ENCODE measurements at regions not wholly inside any gene's neighbourhood (a gene's known extent, or its start where the extent isn't known, plus 50 kb on each side); places are given as distances from the start of the nearest gene placed in this dataset.

DNA sequence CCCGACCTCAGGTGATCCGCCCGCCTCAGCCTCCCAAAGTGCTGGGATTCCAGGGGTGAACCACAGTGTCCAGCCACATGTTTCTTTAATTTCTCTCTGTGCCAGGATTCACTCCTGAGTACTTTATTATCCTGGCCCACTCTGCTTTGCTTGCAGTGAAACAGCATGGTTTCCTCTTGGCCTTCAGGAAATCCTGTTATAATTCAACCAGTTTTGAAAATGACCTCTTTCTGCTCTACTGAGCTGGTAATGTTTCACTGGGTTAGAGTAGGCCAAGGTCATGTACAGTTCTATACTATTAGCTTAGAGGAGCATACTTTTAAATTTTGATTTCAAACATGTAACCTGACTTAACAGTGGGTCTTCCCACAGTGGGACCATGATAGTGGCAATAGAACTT is 90.6 kb upstream of the PELI1 start:
- TF ChIP-seq, protein P1, sequence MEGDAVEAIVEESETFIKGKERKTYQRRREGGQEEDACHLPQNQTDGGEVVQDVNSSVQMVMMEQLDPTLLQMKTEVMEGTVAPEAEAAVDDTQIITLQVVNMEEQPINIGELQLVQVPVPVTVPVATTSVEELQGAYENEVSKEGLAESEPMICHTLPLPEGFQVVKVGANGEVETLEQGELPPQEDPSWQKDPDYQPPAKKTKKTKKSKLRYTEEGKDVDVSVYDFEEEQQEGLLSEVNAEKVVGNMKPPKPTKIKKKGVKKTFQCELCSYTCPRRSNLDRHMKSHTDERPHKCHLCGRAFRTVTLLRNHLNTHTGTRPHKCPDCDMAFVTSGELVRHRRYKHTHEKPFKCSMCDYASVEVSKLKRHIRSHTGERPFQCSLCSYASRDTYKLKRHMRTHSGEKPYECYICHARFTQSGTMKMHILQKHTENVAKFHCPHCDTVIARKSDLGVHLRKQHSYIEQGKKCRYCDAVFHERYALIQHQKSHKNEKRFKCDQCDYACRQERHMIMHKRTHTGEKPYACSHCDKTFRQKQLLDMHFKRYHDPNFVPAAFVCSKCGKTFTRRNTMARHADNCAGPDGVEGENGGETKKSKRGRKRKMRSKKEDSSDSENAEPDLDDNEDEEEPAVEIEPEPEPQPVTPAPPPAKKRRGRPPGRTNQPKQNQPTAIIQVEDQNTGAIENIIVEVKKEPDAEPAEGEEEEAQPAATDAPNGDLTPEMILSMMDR (IDR thresholded peaks at IDR 0.05; ENCODE audit: extremely low read depth, low read depth, low read length), result no peak
- no peaks in the 10 kb centered on the region for H3K9me3 ChIP-seq (ENCODE audit: low read depth, low read length)
- H3K27me3 ChIP-seq (ENCODE audit: insufficient read depth, low read length), result peaks cover 32% of the 10 kb centered on the region
- no peak overlapping the region for H3K4me2 ChIP-seq (ENCODE audit: insufficient read depth, low read length)
- no peaks in the 10 kb centered on the region for H3K36me3 ChIP-seq (ENCODE audit: insufficient read depth, low read length)
- no peak for DNase-seq (ENCODE audit: insufficient read length, low spot score, missing footprints)
- H2AFZ ChIP-seq (ENCODE audit: low read length), result no peak overlapping the region
- no peaks in the 10 kb centered on the region for H3K4me1 ChIP-seq (ENCODE audit: insufficient read depth, low read length)
- no peak overlapping the region for H3K27ac ChIP-seq (ENCODE audit: low read depth, low read length)
- no peaks in the 10 kb centered on the region for H3K79me2 ChIP-seq (ENCODE audit: insufficient read depth, low read length)
- H4K20me1 ChIP-seq (ENCODE audit: insufficient read depth, low read length), result no peaks in the 10 kb centered on the region
- no peak overlapping the region for H3K4me3 ChIP-seq (ENCODE audit: insufficient read depth, low read length)

DNA sequence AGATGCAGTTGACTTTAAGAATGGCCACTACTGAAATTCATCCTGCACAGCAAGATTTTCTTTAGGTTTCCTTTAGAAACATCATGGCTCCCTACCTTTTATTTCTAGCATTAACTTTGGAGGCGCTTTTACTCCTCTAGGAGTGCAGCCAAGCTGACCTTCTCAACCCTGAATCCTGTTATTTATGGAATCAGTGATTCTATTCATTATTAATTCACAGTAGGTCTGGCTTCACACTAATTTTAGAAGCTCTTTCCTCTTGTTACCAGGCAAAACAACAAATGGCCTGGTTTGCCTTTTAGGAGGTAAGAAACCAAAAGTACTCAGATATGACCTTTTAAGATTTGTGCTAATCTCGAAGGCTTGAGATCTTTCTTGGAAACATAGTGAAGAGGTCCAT is 93.0 kb upstream of the PELI1 start:
- TF ChIP-seq, protein P1 (IDR thresholded peaks at IDR 0.05; ENCODE audit: extremely low read depth, low read depth, low read length), result no peak
- H3K4me2 ChIP-seq (ENCODE audit: insufficient read depth, low read length), result no peak overlapping the region

DNA sequence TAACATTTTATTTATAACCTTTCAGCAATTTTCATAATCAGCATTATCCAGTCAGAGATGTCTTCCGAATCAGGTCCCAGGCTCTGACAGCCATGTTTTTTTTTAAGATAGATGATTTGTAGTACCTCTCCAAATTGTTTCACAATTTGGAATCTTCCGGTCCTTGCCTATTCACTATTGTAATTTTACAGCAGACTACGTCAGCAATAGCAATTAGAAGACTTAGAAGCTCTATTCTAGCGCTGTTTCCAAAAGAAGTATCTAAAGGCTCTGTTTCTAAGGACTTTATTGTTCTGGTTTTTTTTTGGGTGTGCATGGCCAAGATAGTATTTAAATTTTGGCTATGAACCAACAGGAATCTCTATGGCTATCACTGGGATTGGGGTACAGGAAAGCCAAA is 94.6 kb upstream of the PELI1 start:
- no peaks in the 10 kb centered on the region for H3K36me3 ChIP-seq (ENCODE audit: insufficient read depth, low read length)
- H3K4me2 ChIP-seq (ENCODE audit: insufficient read depth, low read length), result no peak overlapping the region
- H3K9me3 ChIP-seq (ENCODE audit: low read depth, low read length), result no peaks in the 10 kb centered on the region
- H3K4me3 ChIP-seq (ENCODE audit: insufficient read depth, low read length), result no peak overlapping the region
- no peak overlapping the region for H2AFZ ChIP-seq (ENCODE audit: low read length)
- no peak for DNase-seq (ENCODE audit: insufficient read length, low spot score, missing footprints)
- H4K20me1 ChIP-seq (ENCODE audit: insufficient read depth, low read length), result no peaks in the 10 kb centered on the region
- TF ChIP-seq, protein P1 (IDR thresholded peaks at IDR 0.05; ENCODE audit: extremely low read depth, low read depth, low read length), result no peak
- no peaks in the 10 kb centered on the region for H3K79me2 ChIP-seq (ENCODE audit: insufficient read depth, low read length)
- peaks cover 33% of the 10 kb centered on the region for H3K27me3 ChIP-seq (ENCODE audit: insufficient read depth, low read length)
- no peak overlapping the region for H3K27ac ChIP-seq (ENCODE audit: low read depth, low read length)
- no peaks in the 10 kb centered on the region for H3K4me1 ChIP-seq (ENCODE audit: insufficient read depth, low read length)

More for the DNA sequence above, 93.0 kb upstream of the PELI1 start:
- H3K4me3 ChIP-seq (ENCODE audit: insufficient read depth, low read length), result no peak overlapping the region
- H3K79me2 ChIP-seq (ENCODE audit: insufficient read depth, low read length), result no peaks in the 10 kb centered on the region
- H2AFZ ChIP-seq (ENCODE audit: low read length), result no peak overlapping the region
- H3K27ac ChIP-seq (ENCODE audit: low read depth, low read length), result no peak overlapping the region
- no peaks in the 10 kb centered on the region for H4K20me1 ChIP-seq (ENCODE audit: insufficient read depth, low read length)
- no peak for DNase-seq (ENCODE audit: insufficient read length, low spot score, missing footprints)
- H3K4me1 ChIP-seq (ENCODE audit: insufficient read depth, low read length), result no peaks in the 10 kb centered on the region
- peaks cover 30% of the 10 kb centered on the region for H3K27me3 ChIP-seq (ENCODE audit: insufficient read depth, low read length)
- H3K36me3 ChIP-seq (ENCODE audit: insufficient read depth, low read length), result no peaks in the 10 kb centered on the region
- H3K9me3 ChIP-seq (ENCODE audit: low read depth, low read length), result no peaks in the 10 kb centered on the region

DNA sequence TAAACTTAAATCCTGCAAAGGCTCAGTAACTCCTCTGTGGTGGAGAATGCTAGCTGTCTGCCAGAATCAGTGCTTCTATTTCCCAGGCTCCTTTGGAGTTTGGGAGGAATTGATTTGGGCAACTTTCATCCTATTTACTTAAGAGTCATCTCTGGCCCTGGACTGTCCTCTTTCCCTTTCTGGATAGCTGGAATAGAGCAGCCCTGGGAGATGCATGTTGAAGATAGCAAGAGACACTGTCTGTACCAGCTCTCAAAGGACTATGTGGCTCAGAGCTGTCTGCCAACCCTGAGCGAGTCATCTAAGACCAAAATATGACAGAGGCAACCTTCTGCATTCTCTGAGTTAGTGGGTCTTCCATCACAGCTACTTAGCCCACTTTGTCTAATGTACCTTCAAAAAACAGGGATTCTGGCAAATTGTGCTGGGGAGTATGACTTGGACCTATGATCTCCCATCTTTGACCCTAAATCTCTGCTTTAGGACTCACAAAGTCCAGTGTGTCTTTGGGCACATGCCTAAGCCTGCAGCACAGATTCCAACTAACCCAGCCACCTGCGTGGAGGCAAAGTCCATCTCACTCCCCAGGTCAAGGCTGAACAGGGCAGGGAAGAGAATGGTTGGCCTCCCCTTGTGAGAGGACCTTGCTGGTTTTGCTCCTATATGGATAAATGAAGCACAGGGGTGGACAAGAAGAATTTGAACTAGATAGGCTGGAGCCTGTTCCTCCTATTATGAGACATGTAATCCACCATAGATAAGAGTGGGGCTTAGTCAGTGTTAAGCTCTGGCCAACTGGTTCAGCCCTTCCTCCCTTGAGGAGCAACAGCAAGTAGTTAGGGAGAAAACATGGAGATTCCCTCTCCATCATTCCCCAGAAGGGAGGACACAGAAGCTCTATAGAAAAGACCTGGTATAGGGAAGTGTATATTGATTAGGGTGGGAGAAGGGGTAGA is 99.1 kb upstream of the PELI1 start:
- Histone ChIP-seq H3K79me2 (ENCODE audit: insufficient read depth, low read length) (no peaks in the 10 kb centered on the region), H3K4me2 (ENCODE audit: insufficient read depth, low read length) (no peak overlapping the region), H3K4me1 (ENCODE audit: insufficient read depth, low read length) (no peaks in the 10 kb centered on the region), H3K27me3 (ENCODE audit: insufficient read depth, low read length) (peaks cover 58% of the 10 kb centered on the region), H4K20me1 (ENCODE audit: insufficient read depth, low read length) (no peaks in the 10 kb centered on the region), H3K27ac (ENCODE audit: low read depth, low read length) (no peak overlapping the region), H3K9me3 (ENCODE audit: low read depth, low read length) (no peaks in the 10 kb centered on the region), H3K4me3 (ENCODE audit: insufficient read depth, low read length) (no peak overlapping the region), H3K36me3 (ENCODE audit: insufficient read depth, low read length) (no peaks in the 10 kb centered on the region), H2AFZ (ENCODE audit: low read length) (no peak overlapping the region)
- DNase-seq (ENCODE audit: insufficient read length, low spot score, missing footprints), result no peak
- TF ChIP-seq, protein P1 (IDR thresholded peaks at IDR 0.05; ENCODE audit: extremely low read depth, low read depth, low read length), result no peak

Measured in osteoblast (primary cell).